ENCODE measurements at regions not wholly inside any gene's neighbourhood (a gene's known extent, or its start where the extent isn't known, plus 50 kb on each side); places are given as distances from the start of the nearest gene placed in this dataset.
A peak's percentile ranks its signal among the peaks of the same experiment; 100 is the strongest.

DNA sequence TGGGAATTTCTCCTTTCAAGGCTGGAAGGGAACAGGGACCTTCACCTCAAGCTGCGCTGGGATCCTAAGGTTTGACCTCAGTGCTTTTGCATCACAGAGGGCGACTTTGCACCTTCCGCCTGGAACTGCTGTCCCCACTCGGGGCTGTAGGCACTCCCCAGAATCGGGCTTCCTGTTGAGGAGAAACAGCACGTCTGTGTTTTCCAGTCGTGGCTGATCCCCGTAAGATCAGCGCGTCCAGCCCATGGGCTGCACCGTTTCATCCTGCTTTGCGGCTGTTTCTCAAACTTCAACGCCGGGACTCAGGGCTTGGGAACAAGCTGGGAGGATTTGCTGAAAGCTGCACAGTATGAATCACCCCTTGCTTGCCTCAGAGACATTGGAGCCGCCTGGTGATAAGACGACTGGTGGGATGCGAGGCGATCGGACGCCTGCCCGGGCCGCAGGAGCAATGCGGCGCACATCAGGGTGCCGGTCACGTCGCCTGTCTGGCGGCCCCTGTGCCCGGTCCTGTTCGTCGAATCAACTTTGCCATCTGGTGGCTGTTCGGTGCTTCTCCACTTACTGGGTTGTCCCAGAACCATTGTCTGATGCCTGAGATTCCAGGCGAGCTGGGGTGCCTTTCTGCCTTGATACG lies 53.6 kb upstream of the FRMD1 start:
- TF ChIP-seq RAD21 (IDR thresholded peaks at IDR 0.05; ENCODE audit: low read depth) (peak; percentile 38; the same call in 1 of the 2 replicates), EP300 (IDR thresholded peaks at IDR 0.05; ENCODE audit: borderline replicate concordance) (no peak), TEAD4 (IDR thresholded peaks at IDR 0.05) (no peak), EGR1 (IDR thresholded peaks at IDR 0.05) (no peak)
- TF ChIP-seq, protein P1, sequence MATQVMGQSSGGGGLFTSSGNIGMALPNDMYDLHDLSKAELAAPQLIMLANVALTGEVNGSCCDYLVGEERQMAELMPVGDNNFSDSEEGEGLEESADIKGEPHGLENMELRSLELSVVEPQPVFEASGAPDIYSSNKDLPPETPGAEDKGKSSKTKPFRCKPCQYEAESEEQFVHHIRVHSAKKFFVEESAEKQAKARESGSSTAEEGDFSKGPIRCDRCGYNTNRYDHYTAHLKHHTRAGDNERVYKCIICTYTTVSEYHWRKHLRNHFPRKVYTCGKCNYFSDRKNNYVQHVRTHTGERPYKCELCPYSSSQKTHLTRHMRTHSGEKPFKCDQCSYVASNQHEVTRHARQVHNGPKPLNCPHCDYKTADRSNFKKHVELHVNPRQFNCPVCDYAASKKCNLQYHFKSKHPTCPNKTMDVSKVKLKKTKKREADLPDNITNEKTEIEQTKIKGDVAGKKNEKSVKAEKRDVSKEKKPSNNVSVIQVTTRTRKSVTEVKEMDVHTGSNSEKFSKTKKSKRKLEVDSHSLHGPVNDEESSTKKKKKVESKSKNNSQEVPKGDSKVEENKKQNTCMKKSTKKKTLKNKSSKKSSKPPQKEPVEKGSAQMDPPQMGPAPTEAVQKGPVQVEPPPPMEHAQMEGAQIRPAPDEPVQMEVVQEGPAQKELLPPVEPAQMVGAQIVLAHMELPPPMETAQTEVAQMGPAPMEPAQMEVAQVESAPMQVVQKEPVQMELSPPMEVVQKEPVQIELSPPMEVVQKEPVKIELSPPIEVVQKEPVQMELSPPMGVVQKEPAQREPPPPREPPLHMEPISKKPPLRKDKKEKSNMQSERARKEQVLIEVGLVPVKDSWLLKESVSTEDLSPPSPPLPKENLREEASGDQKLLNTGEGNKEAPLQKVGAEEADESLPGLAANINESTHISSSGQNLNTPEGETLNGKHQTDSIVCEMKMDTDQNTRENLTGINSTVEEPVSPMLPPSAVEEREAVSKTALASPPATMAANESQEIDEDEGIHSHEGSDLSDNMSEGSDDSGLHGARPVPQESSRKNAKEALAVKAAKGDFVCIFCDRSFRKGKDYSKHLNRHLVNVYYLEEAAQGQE (IDR thresholded peaks at IDR 0.05; ENCODE audit: low read depth), result no peak

All from Ishikawa (cell line).